Mesenchymal stem cell (in vitro differentiated cells and primary cell): ENCODE measurements at regions not wholly inside any gene's neighbourhood (a gene's known extent, or its start where the extent isn't known, plus 50 kb on each side); places are given as distances from the start of the nearest gene placed in this dataset.

Experiments
- DNase-seq: peaks from one replicate; pipeline ENCODE4 v3.0.0-alpha.2; 2013
- H2AFZ ChIP-seq: one replicate; pipeline ENCODE4 v1.6.1; 2013; ENCODE audit warnings: low read depth, mild to moderate bottlenecking, control low read depth, inconsistent platforms, low read length, moderate library complexity
- H2AK5ac ChIP-seq: 2 replicates; pipeline ENCODE4 v1.6.1; 2013; ENCODE audit warnings: low read length, moderate library complexity, mild to moderate bottlenecking, inconsistent platforms; ENCODE audit not compliant: severe bottlenecking
- H2BK120ac ChIP-seq: one replicate; pipeline ENCODE4 v1.6.1; 2013; ENCODE audit warnings: low read depth, mild to moderate bottlenecking, inconsistent platforms, low read length, moderate library complexity
- H2BK12ac ChIP-seq, 2 experiments: one replicate each; pipeline ENCODE4 v1.6.1; 2013; ENCODE audit warnings: inconsistent platforms in 2 of 2, low read length in 2 of 2, mild to moderate bottlenecking in 2 of 2, moderate library complexity in 2 of 2, control low read depth in 1 of 2
- H2BK15ac ChIP-seq: one replicate; pipeline ENCODE4 v1.6.1; 2013; ENCODE audit warnings: mild to moderate bottlenecking, low read depth, inconsistent platforms; ENCODE audit not compliant: poor library complexity, severe bottlenecking
- H2BK5ac ChIP-seq: 2 replicates; pipeline ENCODE4 v1.6.1; 2013; ENCODE audit warnings: low read depth, mild to moderate bottlenecking, low read length, control low read depth, inconsistent platforms; ENCODE audit not compliant: poor library complexity, severe bottlenecking
- H3K14ac ChIP-seq, 2 experiments: one replicate each; pipeline ENCODE4 v1.6.1; 2013; ENCODE audit warnings: inconsistent platforms in 2 of 2, low read length in 2 of 2, control low read depth in 1 of 2, mild to moderate bottlenecking in 1 of 2, moderate library complexity in 1 of 2
- H3K18ac ChIP-seq, 2 experiments: one replicate each; pipeline ENCODE4 v1.6.1; 2013; ENCODE audit warnings: inconsistent platforms in 2 of 2, low read length in 2 of 2, control low read depth in 1 of 2, low read depth in 1 of 2, mild to moderate bottlenecking in 1 of 2
- H3K23ac ChIP-seq, 2 experiments: one replicate each; pipeline ENCODE4 v1.6.1; 2013; ENCODE audit warnings: inconsistent platforms in 2 of 2, low read length in 2 of 2, mild to moderate bottlenecking in 2 of 2, moderate library complexity in 2 of 2, control low read depth in 1 of 2
- H3K27ac ChIP-seq: 2 replicates; pipeline ENCODE4 v1.5.1; 2013; ENCODE audit warnings: mild to moderate bottlenecking, moderate library complexity, low read length, control low read depth, inconsistent platforms; ENCODE audit not compliant: poor library complexity, severe bottlenecking
- H3K27me3 ChIP-seq, 2 experiments: 2 replicates each; pipeline versions ENCODE4 v1.6.1 to v1.7.0; 2013; ENCODE audit warnings: low read length in 2 of 2, mild to moderate bottlenecking in 2 of 2, moderate library complexity in 2 of 2, control low read depth in 1 of 2, inconsistent platforms in 1 of 2; ENCODE audit not compliant: control insufficient read depth in 1 of 2, insufficient read depth in 1 of 2
- H3K36me3 ChIP-seq, 2 experiments: 2 replicates each; pipeline versions ENCODE4 v1.6.1 to v1.7.0; 2013; ENCODE audit warnings: low read length in 2 of 2, control low read depth in 1 of 2, inconsistent platforms in 1 of 2, low read depth in 1 of 2, mild to moderate bottlenecking in 1 of 2; ENCODE audit not compliant: insufficient read depth in 2 of 2, control insufficient read depth in 1 of 2
- H3K4ac ChIP-seq, 2 experiments: one replicate each; pipeline ENCODE4 v1.6.1; 2013; ENCODE audit warnings: inconsistent platforms in 2 of 2, low read length in 2 of 2, mild to moderate bottlenecking in 2 of 2, moderate library complexity in 2 of 2, control low read depth in 1 of 2, low read depth in 1 of 2
- H3K4me1 ChIP-seq: 2 replicates; pipeline ENCODE4 v1.6.1; 2013; ENCODE audit warnings: low read depth, low read length, control low read depth; ENCODE audit not compliant: control insufficient read depth, insufficient read depth
- H3K4me2 ChIP-seq: 2 replicates; pipeline ENCODE4 v1.6.1; 2013; ENCODE audit warnings: low read length, mild to moderate bottlenecking, inconsistent platforms; ENCODE audit not compliant: poor library complexity, severe bottlenecking
- H3K4me3 ChIP-seq, 2 experiments: 2 replicates each; pipeline versions ENCODE4 v1.5.1 to v1.7.0; 2013; ENCODE audit warnings: low read length in 2 of 2, mild to moderate bottlenecking in 2 of 2, control low read depth in 1 of 2, low read depth in 1 of 2; ENCODE audit not compliant: insufficient read depth in 1 of 2
- H3K79me1 ChIP-seq: replicated peaks from 2 replicates; pipeline ENCODE4 v1.6.1; 2013; ENCODE audit warnings: mild to moderate bottlenecking, control low read depth, low read length, inconsistent platforms; ENCODE audit not compliant: poor library complexity, severe bottlenecking
- H3K9ac ChIP-seq: 2 replicates; pipeline ENCODE4 v1.7.0; 2013; ENCODE audit warnings: mild to moderate bottlenecking, low read length, moderate library complexity
- H3K9me3 ChIP-seq: 2 replicates; pipeline ENCODE4 v1.7.0; 2013; ENCODE audit warnings: mild to moderate bottlenecking, low read length; ENCODE audit not compliant: control insufficient read depth
- H4K8ac ChIP-seq: one replicate; pipeline ENCODE4 v1.6.1; 2013; ENCODE audit warnings: inconsistent platforms, mild to moderate bottlenecking, low read length, moderate library complexity
- H4K91ac ChIP-seq: one replicate; pipeline ENCODE4 v1.6.1; 2013; ENCODE audit warnings: mild to moderate bottlenecking, low read length, inconsistent platforms
- WGBS: methylation state at CpG from one replicate; pipeline ENCODE4 v1.1.7; 2013; ENCODE audit warnings: mixed read lengths; 5-methylcytosine and 5-hydroxymethylcytosine counted together

DNA sequence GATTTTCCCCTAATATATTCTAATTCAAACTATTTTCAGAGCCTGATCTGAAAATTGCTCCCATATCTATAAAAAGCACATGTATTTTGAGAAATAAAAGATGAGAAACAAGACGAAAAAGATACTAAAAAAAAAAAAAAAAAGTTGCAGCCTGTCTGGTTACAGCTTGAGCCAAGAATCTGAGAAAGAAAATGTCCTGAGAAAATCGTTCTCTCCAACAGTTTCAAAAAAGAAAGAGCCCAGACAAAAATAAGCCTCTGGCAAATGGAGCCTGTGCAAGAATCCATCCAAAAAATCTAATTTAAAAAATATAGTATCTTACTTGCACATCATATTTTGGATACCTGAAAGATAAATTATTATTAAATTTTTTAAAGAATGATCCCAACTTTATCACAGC, 163.0 kb upstream of the TBL1X start:
- no peak overlapping the region for H2BK12ac ChIP-seq
- H3K23ac ChIP-seq = no peak overlapping the region
- H3K4me3 ChIP-seq = no peak overlapping the region
- H3K9me3 ChIP-seq = peaks cover 2% of the 10 kb centered on the region
- H2BK120ac ChIP-seq = no peak overlapping the region
- no peaks in the 10 kb centered on the region for H3K27me3 ChIP-seq
- H3K18ac ChIP-seq = no peak overlapping the region
- no peak for DNase-seq
- WGBS = no CpG with 5 or more reads among the region's 2 CpGs
- H4K8ac ChIP-seq = no peak overlapping the region
- no peak overlapping the region for H3K4ac ChIP-seq
- no peak overlapping the region for H3K9ac ChIP-seq
- H3K4me1 ChIP-seq = no peaks in the 10 kb centered on the region
- no peaks in the 10 kb centered on the region for H3K36me3 ChIP-seq
- H3K14ac ChIP-seq = no peak overlapping the region
- H3K4me2 ChIP-seq = no peak overlapping the region
- no peak overlapping the region for H2BK15ac ChIP-seq
- no peak overlapping the region for H2AFZ ChIP-seq
- no peaks in the 10 kb centered on the region for H3K79me1 ChIP-seq
- no peak overlapping the region for H2AK5ac ChIP-seq
- no peak overlapping the region for H2BK5ac ChIP-seq
- no peak overlapping the region for H4K91ac ChIP-seq
- H3K27ac ChIP-seq = no peak overlapping the region

DNA sequence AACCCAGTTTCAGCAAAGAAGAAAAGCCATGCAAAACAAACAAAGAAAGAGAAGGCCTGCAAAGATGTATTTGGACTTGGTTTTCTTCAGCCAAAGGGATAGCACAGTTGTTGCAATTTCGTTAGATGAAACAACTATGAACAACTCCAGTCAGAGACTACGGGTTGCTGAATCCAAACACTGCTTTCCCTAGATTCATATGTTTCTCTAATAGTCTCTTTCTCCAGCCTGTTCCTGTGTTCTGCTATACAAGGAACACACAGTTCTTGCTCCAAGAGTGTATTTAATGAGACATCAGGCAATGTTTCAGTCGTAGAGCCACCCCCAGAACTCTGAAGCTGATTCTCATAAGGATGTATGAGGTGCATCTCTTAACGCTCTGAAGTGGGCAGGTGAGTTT, 162.5 kb upstream of the TBL1X start:
- H2BK120ac ChIP-seq = no peak overlapping the region
- H3K27ac ChIP-seq = no peak overlapping the region
- no peak overlapping the region for H2BK5ac ChIP-seq
- H3K18ac ChIP-seq = no peak overlapping the region
- H2AFZ ChIP-seq = no peak overlapping the region
- H3K4me1 ChIP-seq = no peaks in the 10 kb centered on the region
- no peak overlapping the region for H3K23ac ChIP-seq
- H2BK12ac ChIP-seq = no peak overlapping the region
- H4K8ac ChIP-seq = no peak overlapping the region
- no peaks in the 10 kb centered on the region for H3K27me3 ChIP-seq
- no peak overlapping the region for H3K9ac ChIP-seq
- H2AK5ac ChIP-seq = no peak overlapping the region
- no peaks in the 10 kb centered on the region for H3K79me1 ChIP-seq
- peaks cover 2% of the 10 kb centered on the region for H3K9me3 ChIP-seq
- DNase-seq = no peak
- no peaks in the 10 kb centered on the region for H3K36me3 ChIP-seq
- H3K14ac ChIP-seq = no peak overlapping the region
- 89% methylated on average over 2 of the region's 4 CpGs for WGBS
- no peak overlapping the region for H3K4ac ChIP-seq
- H2BK15ac ChIP-seq = no peak overlapping the region
- H3K4me2 ChIP-seq = no peak overlapping the region
- no peak overlapping the region for H3K4me3 ChIP-seq
- H4K91ac ChIP-seq = no peak overlapping the region

DNA sequence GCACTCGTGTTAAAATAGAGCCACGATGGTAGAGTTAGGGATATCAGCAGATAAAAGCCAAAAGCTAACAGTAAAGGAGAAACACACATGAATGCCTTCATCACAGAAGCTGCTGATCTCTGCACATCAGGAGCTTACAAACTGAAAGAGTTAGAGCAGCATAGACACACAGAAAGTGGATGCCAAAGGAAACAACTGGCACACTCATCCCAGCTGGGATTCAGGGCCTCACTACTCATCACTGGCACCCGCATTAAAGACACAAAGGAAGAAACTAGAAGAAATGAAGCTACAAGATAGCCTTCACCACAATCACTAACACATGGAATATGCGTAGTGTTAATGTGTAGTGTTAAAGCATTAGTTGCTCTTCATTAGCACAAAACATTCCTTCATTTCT, 156.4 kb upstream of the TBL1X start:
- Histone ChIP-seq H3K18ac (no peak overlapping the region), H3K4me3 (no peak overlapping the region), H4K91ac (no peak overlapping the region), H4K8ac (no peak overlapping the region), H2AFZ (no peak overlapping the region), H3K23ac (no peak overlapping the region), H3K9me3 (peaks cover 2% of the 10 kb centered on the region), H3K4me1 (peaks cover 1% of the 10 kb centered on the region), H2BK15ac (no peak overlapping the region), H2BK120ac (no peak overlapping the region), H3K27ac (no peak overlapping the region), H3K4ac (no peak overlapping the region), H2BK5ac (no peak overlapping the region), H2BK12ac (no peak overlapping the region), H2AK5ac (no peak overlapping the region), H3K36me3 (no peaks in the 10 kb centered on the region), H3K79me1 (no peaks in the 10 kb centered on the region), H3K9ac (no peak overlapping the region), H3K14ac (no peak overlapping the region), H3K27me3 (no peaks in the 10 kb centered on the region), H3K4me2 (no peak overlapping the region)
- DNase-seq = no peak
- WGBS = 100% methylated on average over 2 of the region's 4 CpGs

DNA sequence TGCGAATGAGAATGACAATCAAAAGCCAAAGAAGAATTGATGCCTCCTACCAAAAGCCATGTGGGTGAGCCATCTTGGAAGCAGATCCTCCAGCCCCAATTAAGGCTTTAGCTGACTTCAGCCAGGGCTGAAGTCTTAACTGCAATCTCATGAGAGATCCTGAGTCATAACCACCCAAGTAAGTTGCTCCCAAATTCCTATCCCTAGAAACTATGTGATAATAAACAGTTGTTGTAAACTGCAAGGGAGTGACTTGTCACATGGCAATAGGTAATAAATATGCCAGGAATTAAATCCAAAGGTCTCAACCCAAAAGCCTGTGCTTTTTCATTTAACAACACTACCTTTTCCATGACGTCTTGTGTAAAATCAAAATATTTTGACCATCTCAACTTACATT, 154.2 kb upstream of the TBL1X start:
- H2BK15ac ChIP-seq = no peak overlapping the region
- no peak overlapping the region for H3K4ac ChIP-seq
- no peak overlapping the region for H3K9ac ChIP-seq
- DNase-seq = peak; percentile 63
- H2AFZ ChIP-seq = no peak overlapping the region
- no peak overlapping the region for H3K27ac ChIP-seq
- H3K4me1 ChIP-seq = peaks cover 1% of the 10 kb centered on the region
- H2BK5ac ChIP-seq = no peak overlapping the region
- no peak overlapping the region for H2AK5ac ChIP-seq
- no peak overlapping the region for H3K23ac ChIP-seq
- H3K4me3 ChIP-seq = no peak overlapping the region
- H3K18ac ChIP-seq = no peak overlapping the region
- no peak overlapping the region for H3K4me2 ChIP-seq
- no peak overlapping the region for H3K14ac ChIP-seq
- no peak overlapping the region for H4K8ac ChIP-seq
- no peak overlapping the region for H2BK120ac ChIP-seq
- H3K27me3 ChIP-seq = no peaks in the 10 kb centered on the region
- 40% methylated on average over 2 of the region's 2 CpGs for WGBS
- no peak overlapping the region for H2BK12ac ChIP-seq
- H3K9me3 ChIP-seq = no peaks in the 10 kb centered on the region
- no peaks in the 10 kb centered on the region for H3K36me3 ChIP-seq
- H3K79me1 ChIP-seq = no peaks in the 10 kb centered on the region
- H4K91ac ChIP-seq = no peak overlapping the region
